SK-N-SH treated with all-trans-retinoic acid at 6 μM for 48 hours (cell line): ENCODE measurements at regions not wholly inside any gene's neighbourhood (a gene's known extent, or its start where the extent isn't known, plus 50 kb on each side); places are given as distances from the start of the nearest gene placed in this dataset.

Experiments
- ATAC-seq: fragments of 200-7000 bp; cut with Tn5 transposase; 3 replicates; pipeline ENCODE4 v1.9.1; 2020; ENCODE audit warnings: mild to moderate bottlenecking, moderate library complexity
- CSDC2 ChIP-seq: fragments of 250-450 bp; sonication (Bioruptor Pico); IDR thresholded peaks from 2 replicates; pipeline ENCODE4 v1.5.0; 2020; ENCODE audit warnings: mild to moderate bottlenecking, moderate library complexity
- CSRNP3 ChIP-seq: fragments of 250-450 bp; sonication (Bioruptor Pico); IDR thresholded peaks from 2 replicates; pipeline ENCODE4 v1.5.1; 2021; ENCODE audit warnings: mild to moderate bottlenecking, moderate library complexity
- ESRRG ChIP-seq: fragments of 250-450 bp; sonication (Bioruptor Pico); IDR thresholded peaks from 2 replicates; pipeline ENCODE4 v1.6.1; 2021; ENCODE audit warnings: mild to moderate bottlenecking
- GLIS3 ChIP-seq: fragments of 250-450 bp; sonication (Bioruptor Pico); IDR thresholded peaks from 2 replicates; pipeline ENCODE4 v1.5.0; 2020; ENCODE audit warnings: mild to moderate bottlenecking, moderate library complexity
- ISL1 ChIP-seq: fragments of 250-450 bp; sonication (Bioruptor Pico); IDR thresholded peaks from 2 replicates; pipeline ENCODE4 v2.1.2; 2022; ENCODE audit warnings: mild to moderate bottlenecking, moderate library complexity
- OSR1 ChIP-seq: fragments of 250-450 bp; sonication (Bioruptor Pico); IDR thresholded peaks from 2 replicates; pipeline ENCODE4 v1.8.0; 2022; ENCODE audit warnings: moderate library complexity, mild to moderate bottlenecking, inconsistent platforms
- PPARA ChIP-seq: fragments of 250-450 bp; sonication (Bioruptor Pico); IDR thresholded peaks from 2 replicates; pipeline ENCODE4 v1.5.0; 2020; ENCODE audit warnings: mild to moderate bottlenecking, borderline replicate concordance
- SNAI2 ChIP-seq: fragments of 250-450 bp; sonication (Bioruptor Pico); IDR thresholded peaks from 2 replicates; pipeline ENCODE4 v1.5.0; 2020; ENCODE audit warnings: mild to moderate bottlenecking, moderate library complexity
- TOX ChIP-seq: fragments of 250-450 bp; sonication (Bioruptor Pico); IDR thresholded peaks from 2 replicates; pipeline ENCODE4 v1.8.0; 2021; ENCODE audit warnings: mild to moderate bottlenecking, moderate library complexity, borderline replicate concordance
- ZC3H10 ChIP-seq: fragments of 250-450 bp; sonication (Bioruptor Pico); IDR thresholded peaks from 2 replicates; pipeline ENCODE4 v1.5.1; 2021; ENCODE audit warnings: mild to moderate bottlenecking, moderate library complexity
- ZFP3 ChIP-seq: fragments of 250-450 bp; sonication (Bioruptor Pico); IDR thresholded peaks from 2 replicates; pipeline ENCODE4 v1.5.0; 2020; ENCODE audit warnings: mild to moderate bottlenecking, moderate library complexity
- ZNF565 ChIP-seq: fragments of 450-650 bp; formaldehyde crosslinking; conservative IDR thresholded peaks from 2 replicates; pipeline ENCODE4 v1.5.0; 2020; ENCODE audit warnings: low read depth, mild to moderate bottlenecking, moderate library complexity
- ZNF8 ChIP-seq: fragments of 450-650 bp; formaldehyde crosslinking; IDR thresholded peaks from 2 replicates; pipeline ENCODE4 v1.5.0; 2020; ENCODE audit warnings: mild to moderate bottlenecking, moderate library complexity
- TF ChIP-seq, protein P1 (sequence below): fragments of 250-450 bp; sonication (Bioruptor Pico); IDR thresholded peaks from 2 replicates; pipeline ENCODE4 v1.8.0; 2020; ENCODE audit warnings: mild to moderate bottlenecking, moderate library complexity, borderline replicate concordance

- TF ChIP-seq ZFP3 (CRISPR knock-in tag) (no peak), CSDC2 (CRISPR knock-in tag) (no peak), GLIS3 (CRISPR knock-in tag) (no peak), ZNF565 (CRISPR knock-in tag) (no peak), ZNF8 (CRISPR knock-in tag) (no peak), OSR1 (CRISPR knock-in tag) (no peak)
- TF ChIP-seq, protein P1, sequence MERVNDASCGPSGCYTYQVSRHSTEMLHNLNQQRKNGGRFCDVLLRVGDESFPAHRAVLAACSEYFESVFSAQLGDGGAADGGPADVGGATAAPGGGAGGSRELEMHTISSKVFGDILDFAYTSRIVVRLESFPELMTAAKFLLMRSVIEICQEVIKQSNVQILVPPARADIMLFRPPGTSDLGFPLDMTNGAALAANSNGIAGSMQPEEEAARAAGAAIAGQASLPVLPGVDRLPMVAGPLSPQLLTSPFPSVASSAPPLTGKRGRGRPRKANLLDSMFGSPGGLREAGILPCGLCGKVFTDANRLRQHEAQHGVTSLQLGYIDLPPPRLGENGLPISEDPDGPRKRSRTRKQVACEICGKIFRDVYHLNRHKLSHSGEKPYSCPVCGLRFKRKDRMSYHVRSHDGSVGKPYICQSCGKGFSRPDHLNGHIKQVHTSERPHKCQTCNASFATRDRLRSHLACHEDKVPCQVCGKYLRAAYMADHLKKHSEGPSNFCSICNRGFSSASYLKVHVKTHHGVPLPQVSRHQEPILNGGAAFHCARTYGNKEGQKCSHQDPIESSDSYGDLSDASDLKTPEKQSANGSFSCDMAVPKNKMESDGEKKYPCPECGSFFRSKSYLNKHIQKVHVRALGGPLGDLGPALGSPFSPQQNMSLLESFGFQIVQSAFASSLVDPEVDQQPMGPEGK, result no peak
Measured at GRCh38 chr10:33386926-33387325, 52.5 kb upstream of the NRP1 start.

GRCh38 chr10:33385686-33386085 lies 51.2 kb upstream of the NRP1 start:
- no peak for TF ChIP-seq TOX (CRISPR knock-in tag)
- no peak for TF ChIP-seq ISL1 (CRISPR knock-in tag)
- TF ChIP-seq SNAI2 (CRISPR knock-in tag), result no peak
- no peak for TF ChIP-seq ZNF8 (CRISPR knock-in tag)
- TF ChIP-seq, protein P1, result no peak
- no peak for TF ChIP-seq PPARA (CRISPR knock-in tag)
- no peak for TF ChIP-seq ZNF565 (CRISPR knock-in tag)
- no peak for ATAC-seq

More at GRCh38 chr10:33386926-33387325, 52.5 kb upstream of the NRP1 start:
- no peak for ATAC-seq

GRCh38 chr10:33385015-33385414 lies 50.5 kb upstream of the NRP1 start:
- no peak for ATAC-seq
- TF ChIP-seq OSR1 (CRISPR knock-in tag), result no peak
- TF ChIP-seq ZNF8 (CRISPR knock-in tag), result no peak
- no peak for TF ChIP-seq ESRRG (CRISPR knock-in tag)
- no peak for TF ChIP-seq CSRNP3
- TF ChIP-seq ZNF565 (CRISPR knock-in tag), result no peak
- no peak for TF ChIP-seq ZFP3 (CRISPR knock-in tag)
- no peak for TF ChIP-seq ZC3H10
- TF ChIP-seq, all 23 proteins: peak for 0
